ENCODE measurements at regions not wholly inside any gene's neighbourhood (a gene's known extent, or its start where the extent isn't known, plus 50 kb on each side); places are given as distances from the start of the nearest gene placed in this dataset.

- no peak for TF ChIP-seq CTCF (IDR thresholded peaks at IDR 0.05)
- TF ChIP-seq POLR2AphosphoS5 (IDR thresholded peaks at IDR 0.05) = no peak
- no peak for TF ChIP-seq POLR2A (IDR thresholded peaks at IDR 0.05)
Observed at GRCh38 chr1:228876187-228876586, 140.9 kb downstream of the RHOU start.
